Thyroid gland (tissue), 4 donors: ENCODE measurements at regions not wholly inside any gene's neighbourhood (a gene's known extent, or its start where the extent isn't known, plus 50 kb on each side); places are given as distances from the start of the nearest gene placed in this dataset.

Experiments
- DNase-seq, 2 donors: peaks; one replicate each; pipeline ENCODE4 v3.0.0-alpha.2; 2019
- H3K27ac ChIP-seq, 3 donors: fragments of 200-600 bp; sonication (generic); 1 replicate in 2 of 3; 2 replicates in 1 of 3; pipeline ENCODE4 v1.5.1; 2016 to 2019; ENCODE audit warnings: mild to moderate bottlenecking in 1 of 3, moderate library complexity in 1 of 3
- H3K27me3 ChIP-seq: fragments of 200-600 bp; sonication (generic); one replicate; pipeline ENCODE4 v1.5.1; 2019
- H3K36me3 ChIP-seq, 2 donors: fragments of 200-600 bp; sonication (generic); one replicate each; pipeline ENCODE4 v1.5.1; 2016 to 2019
- H3K4me1 ChIP-seq, 2 donors: fragments of 200-600 bp; sonication (generic); one replicate each; pipeline ENCODE4 v1.5.1; 2017 to 2019
- H3K4me3 ChIP-seq, 3 donors: fragments of 200-600 bp; sonication (generic); replicated peaks in 1 of 3; 1 replicate in 2 of 3; 2 replicates in 1 of 3; pipeline ENCODE4 v1.5.1; 2016; ENCODE audit warnings: mild to moderate bottlenecking in 1 of 3
- H3K9me3 ChIP-seq: fragments of 200-600 bp; sonication (generic); one replicate; pipeline ENCODE4 v1.5.1; 2017
- POLR2A ChIP-seq, 2 donors: fragments of 450-650 bp; IDR thresholded peaks; one replicate each; pipeline ENCODE4 v1.6.1; 2017; ENCODE audit warnings: antibody characterized with exemption in 2 of 2, mild to moderate bottlenecking in 2 of 2, moderate library complexity in 1 of 2
- WGBS, 2 donors: methylation state at CpG; one replicate each; pipeline ENCODE4 v1.1.5; 2017; 5-methylcytosine and 5-hydroxymethylcytosine counted together
- intact Hi-C: fragments of 100-400 bp; cut with DNase I; formaldehyde crosslinking; loops from one replicate; pipeline ENCODE4 v1.15.1; 2023
- TF ChIP-seq, protein P1 (sequence below), 6 experiments: fragments of 200-600 bp in 3 of 6; fragments of 450-650 bp in 3 of 6; sonication (generic) in 3 of 6; IDR thresholded peaks; one replicate each; pipeline ENCODE4 v1.5.1; 2016 to 2019; ENCODE audit warnings: antibody characterized with exemption in 6 of 6, mild to moderate bottlenecking in 2 of 6, inconsistent platforms in 1 of 6, moderate library complexity in 1 of 6

DNA sequence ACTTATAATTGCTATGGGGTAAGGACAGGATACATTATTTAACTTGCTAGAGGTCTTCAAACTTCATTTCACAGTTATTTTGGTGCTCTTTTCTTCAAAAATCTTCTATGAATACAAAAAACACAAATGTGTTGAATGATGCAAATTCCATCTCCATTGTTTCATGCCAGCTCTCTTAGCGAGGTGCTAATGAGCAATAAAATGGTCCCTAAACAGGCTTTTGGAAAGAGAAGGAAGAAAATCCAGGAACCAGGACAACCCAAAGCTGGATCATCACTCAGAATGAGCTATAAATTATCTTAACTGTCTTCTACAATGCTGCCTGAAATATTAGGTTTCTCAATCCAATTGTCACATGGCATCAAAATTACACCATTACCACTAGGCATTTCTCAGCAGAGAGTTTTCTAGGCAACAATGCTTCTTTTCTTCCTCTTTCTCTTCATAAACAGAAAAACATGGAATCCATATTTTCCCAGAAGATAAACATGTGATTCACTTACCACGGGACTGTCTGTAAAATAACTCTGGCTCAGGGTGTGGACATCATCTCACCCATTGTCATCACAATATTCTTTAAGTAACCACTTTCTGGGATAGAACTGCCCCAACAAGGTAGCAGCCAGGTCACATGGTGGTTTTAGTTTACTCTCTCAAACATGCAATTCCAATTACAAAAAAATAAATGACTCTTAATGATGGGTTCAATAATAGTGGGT is 249.4 kb downstream of the NPR3 start:
- Histone ChIP-seq H3K36me3 (no peaks in the 10 kb centered on the region), H3K9me3 (no peaks in the 10 kb centered on the region), H3K27me3 (no peaks in the 10 kb centered on the region), H3K27ac (no peak overlapping the region), H3K4me1 (no peaks in the 10 kb centered on the region), H3K4me3 (no peak overlapping the region)
- no peak for DNase-seq
- intact Hi-C loops: no loop called here
- TF ChIP-seq, protein P1, sequence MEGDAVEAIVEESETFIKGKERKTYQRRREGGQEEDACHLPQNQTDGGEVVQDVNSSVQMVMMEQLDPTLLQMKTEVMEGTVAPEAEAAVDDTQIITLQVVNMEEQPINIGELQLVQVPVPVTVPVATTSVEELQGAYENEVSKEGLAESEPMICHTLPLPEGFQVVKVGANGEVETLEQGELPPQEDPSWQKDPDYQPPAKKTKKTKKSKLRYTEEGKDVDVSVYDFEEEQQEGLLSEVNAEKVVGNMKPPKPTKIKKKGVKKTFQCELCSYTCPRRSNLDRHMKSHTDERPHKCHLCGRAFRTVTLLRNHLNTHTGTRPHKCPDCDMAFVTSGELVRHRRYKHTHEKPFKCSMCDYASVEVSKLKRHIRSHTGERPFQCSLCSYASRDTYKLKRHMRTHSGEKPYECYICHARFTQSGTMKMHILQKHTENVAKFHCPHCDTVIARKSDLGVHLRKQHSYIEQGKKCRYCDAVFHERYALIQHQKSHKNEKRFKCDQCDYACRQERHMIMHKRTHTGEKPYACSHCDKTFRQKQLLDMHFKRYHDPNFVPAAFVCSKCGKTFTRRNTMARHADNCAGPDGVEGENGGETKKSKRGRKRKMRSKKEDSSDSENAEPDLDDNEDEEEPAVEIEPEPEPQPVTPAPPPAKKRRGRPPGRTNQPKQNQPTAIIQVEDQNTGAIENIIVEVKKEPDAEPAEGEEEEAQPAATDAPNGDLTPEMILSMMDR (IDR thresholded peaks at IDR 0.05): no peak
- WGBS, 2 donors: 71 to 77% methylated on average over 2 of the region's 2 CpGs

DNA sequence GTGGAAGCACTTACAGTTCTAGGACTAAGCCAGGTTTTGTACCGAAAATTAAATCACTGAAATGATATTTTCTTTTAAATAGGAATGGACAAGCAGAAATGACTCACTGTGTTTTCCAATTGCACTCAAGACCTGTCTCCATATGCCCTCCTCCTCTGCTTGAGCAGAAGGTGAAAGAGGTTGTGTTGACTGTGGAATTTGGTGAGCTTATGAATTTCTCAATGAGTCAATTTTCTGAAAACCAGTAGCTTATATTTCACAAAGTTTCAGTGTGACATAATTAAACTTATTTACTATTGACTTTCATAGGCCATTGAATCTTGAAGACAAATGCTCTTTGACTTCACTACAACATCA is 249.9 kb downstream of the NPR3 start:
- DNase-seq: no peak
- WGBS, 2 donors: 87 to 88% methylated on average over 1 of the region's 1 CpG
- no peaks in the 10 kb centered on the region for H3K27me3 ChIP-seq
- no peaks in the 10 kb centered on the region for H3K9me3 ChIP-seq
- intact Hi-C loops: no loop called here
- no peak overlapping the region for H3K27ac ChIP-seq
- no peaks in the 10 kb centered on the region for H3K36me3 ChIP-seq
- no peak overlapping the region for H3K4me3 ChIP-seq
- no peaks in the 10 kb centered on the region for H3K4me1 ChIP-seq
- no peak for TF ChIP-seq POLR2A (IDR thresholded peaks at IDR 0.05)
- TF ChIP-seq, protein P1 (IDR thresholded peaks at IDR 0.05): no peak

DNA sequence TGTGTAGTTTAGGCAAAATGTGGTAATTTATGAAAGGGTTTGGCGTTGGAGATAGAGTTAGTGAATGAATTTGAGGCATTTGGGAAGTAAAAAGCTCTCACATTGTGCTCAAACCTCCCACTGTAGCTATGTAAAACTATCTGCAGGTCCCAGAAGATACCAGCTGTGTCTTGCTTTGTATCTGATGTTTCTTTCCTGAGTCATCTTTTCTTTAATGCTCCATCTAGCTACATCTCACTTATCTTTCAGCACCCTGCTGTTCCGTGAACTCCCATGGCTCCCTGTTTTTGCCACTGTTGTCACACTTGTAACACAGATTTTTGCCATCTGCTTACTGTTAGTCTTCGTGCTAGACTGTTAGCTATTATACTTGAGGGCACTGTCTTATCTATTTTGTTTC is 253.1 kb downstream of the NPR3 start:
- TF ChIP-seq, protein P1 (IDR thresholded peaks at IDR 0.05): no peak
- TF ChIP-seq POLR2A (IDR thresholded peaks at IDR 0.05): no peak
- no peaks in the 10 kb centered on the region for H3K4me1 ChIP-seq

DNA sequence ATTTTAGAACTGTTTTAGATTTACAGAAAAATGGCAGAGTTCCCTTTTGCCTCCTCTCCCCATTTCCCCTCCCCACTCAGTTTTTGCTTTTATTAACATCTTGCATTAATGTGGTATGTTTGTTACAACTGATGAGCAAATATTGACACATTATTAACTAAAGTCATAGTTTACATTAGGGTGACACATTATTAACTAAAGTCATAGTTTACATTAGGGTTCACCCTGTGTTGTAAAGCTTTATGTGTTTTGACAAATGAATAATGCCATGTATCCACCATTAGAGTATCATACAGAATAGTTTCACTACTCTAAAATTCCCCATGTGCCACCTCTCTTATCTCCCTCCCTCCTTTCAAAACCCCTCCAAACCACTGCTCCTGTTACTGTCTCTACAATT is 262.5 kb downstream of the NPR3 start:
- Histone ChIP-seq H3K4me3 (no peak overlapping the region), H3K27ac (no peak overlapping the region), H3K4me1 (no peaks in the 10 kb centered on the region), H3K36me3 (no peaks in the 10 kb centered on the region), H3K27me3 (no peaks in the 10 kb centered on the region), H3K9me3 (no peaks in the 10 kb centered on the region)
- intact Hi-C loops: no loop called here
- DNase-seq: no peak
- TF ChIP-seq, protein P1 (IDR thresholded peaks at IDR 0.05): no peak
- no peak for TF ChIP-seq POLR2A (IDR thresholded peaks at IDR 0.05)

More for the DNA sequence above, 253.1 kb downstream of the NPR3 start:
- no peak overlapping the region for H3K4me3 ChIP-seq
- H3K36me3 ChIP-seq: no peaks in the 10 kb centered on the region
- H3K27ac ChIP-seq: no peak overlapping the region
- intact Hi-C loops: no loop called here
- no peak for DNase-seq
- no peaks in the 10 kb centered on the region for H3K9me3 ChIP-seq
- 78 to 86% methylated on average over 3 of the region's 3 CpGs for WGBS, 2 donors
- no peaks in the 10 kb centered on the region for H3K27me3 ChIP-seq

DNA sequence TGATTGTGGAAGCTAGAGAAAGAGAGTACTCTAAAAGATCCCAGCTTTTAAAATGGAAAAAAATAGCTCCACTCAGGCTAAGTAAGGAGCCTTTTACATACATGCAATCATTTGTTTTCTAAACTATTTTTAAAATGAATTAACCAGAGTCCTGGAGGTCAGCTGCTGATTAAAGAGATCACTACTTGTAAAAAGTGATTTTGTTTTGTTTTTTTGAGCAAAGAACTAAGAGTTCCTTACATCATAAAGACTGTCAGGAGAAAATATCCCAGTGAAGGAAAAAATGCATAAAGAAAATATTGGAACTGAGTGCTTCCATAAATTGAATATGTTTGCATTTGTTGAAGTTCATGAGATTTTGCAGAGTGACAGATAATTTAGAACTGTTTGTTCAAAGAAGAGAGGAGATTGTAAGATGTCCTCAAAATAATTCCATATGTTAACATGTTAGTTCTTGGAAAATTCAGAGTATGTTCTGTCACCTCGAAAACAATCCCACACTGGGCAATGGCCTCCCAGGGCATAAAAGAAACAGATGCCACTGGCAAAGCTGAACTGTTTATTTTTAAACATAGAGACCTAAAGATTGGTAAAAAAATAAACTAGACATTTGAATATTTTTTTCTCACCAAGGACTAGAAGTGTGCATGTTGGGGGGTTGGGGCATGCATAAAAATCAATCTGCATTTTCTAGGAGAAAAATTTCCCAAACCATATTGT is 264.7 kb downstream of the NPR3 start:
- 73 to 77% methylated on average over 1 of the region's 1 CpG for WGBS, 2 donors
- Histone ChIP-seq H3K4me1 (no peaks in the 10 kb centered on the region), H3K27me3 (no peaks in the 10 kb centered on the region), H3K4me3 (no peak overlapping the region), H3K9me3 (no peaks in the 10 kb centered on the region), H3K27ac (no peak overlapping the region), H3K36me3 (no peaks in the 10 kb centered on the region)
- intact Hi-C loops: no loop called here
- no peak for TF ChIP-seq POLR2A (IDR thresholded peaks at IDR 0.05)
- TF ChIP-seq, protein P1 (IDR thresholded peaks at IDR 0.05): no peak
- no peak for DNase-seq
